OCI-LY7 (cell line): ENCODE measurements at regions not wholly inside any gene's neighbourhood (a gene's known extent, or its start where the extent isn't known, plus 50 kb on each side); places are given as distances from the start of the nearest gene placed in this dataset.

Experiments
- CTCF ChIP-seq: fragments of 200-600 bp; sonication (generic); conservative IDR thresholded peaks from 2 replicates; pipeline ENCODE4 v1.5.1; 2014; ENCODE audit warnings: mild to moderate bottlenecking, antibody characterized with exemption, low read length, moderate library complexity, mixed read lengths
- EZH2phosphoT487 ChIP-seq: fragments of 200-600 bp; sonication (generic); IDR thresholded peaks from 2 replicates; pipeline ENCODE4 v1.6.1; 2018; ENCODE audit warnings: low read depth, borderline replicate concordance, mild to moderate bottlenecking, mixed run types, antibody characterized with exemption, low read length, moderate library complexity, mixed read lengths

DNA sequence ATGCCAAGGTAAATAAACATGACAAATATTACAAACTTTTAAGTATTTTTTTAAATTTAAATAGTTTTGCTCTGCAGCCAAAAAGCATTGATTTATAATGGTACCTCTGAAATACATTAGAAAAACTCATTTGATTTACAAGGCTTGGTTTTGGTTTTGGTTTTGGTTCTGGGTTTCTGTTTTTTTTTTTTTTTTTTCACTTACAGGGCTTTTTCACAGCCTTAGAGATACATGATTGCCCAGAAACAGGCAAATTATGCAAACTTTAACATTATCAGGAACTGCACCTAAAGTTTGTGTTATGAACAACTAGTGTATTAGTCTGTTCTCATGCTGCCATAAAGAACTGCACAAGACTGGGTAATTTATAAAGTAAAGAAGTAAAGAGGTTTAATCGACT is 196.4 kb upstream of the DDX53 start:
- TF ChIP-seq EZH2phosphoT487 (no peak), CTCF (no peak)
